Endothelial cell of umbilical vein (primary cell): ENCODE measurements at regions not wholly inside any gene's neighbourhood (a gene's known extent, or its start where the extent isn't known, plus 50 kb on each side); places are given as distances from the start of the nearest gene placed in this dataset.

Experiments
- BruUV-seq: library from RNA; stranded (reverse); fragments of 400-500 nt; replicated peaks from 2 replicates; lab custom pipeline; 2021; lab: Mats Ljungman, UMichigan
- CTCF ChIA-PET: fragments of 300-600, 350-600 bp; sonication (Branson Sonifier 250); formaldehyde crosslinking; loops from one replicate; lab custom pipeline; 2021; ENCODE audit warnings: antibody characterized with exemption, inconsistent platforms; lab: Charles Lee
- POLR2A ChIA-PET: fragments of 300-600, 350-600 bp; sonication (Branson Sonifier 250); formaldehyde crosslinking; loops from one replicate; lab custom pipeline; 2021; ENCODE audit warnings: antibody characterized with exemption, inconsistent platforms; lab: Charles Lee
- DNase-seq: peaks from one replicate; pipeline ENCODE4 v3.0.0-alpha.2; 2011; ENCODE audit warnings: low read depth, low spot score
- FAIRE-seq: peaks from 2 replicates; lab custom pipeline; 2011; peaks lifted over from hg19 to GRCh38; lab: Jason Lieb, UNC
- H2AFZ ChIP-seq: 2 replicates; pipeline ENCODE4 v1.6.0; 2012; ENCODE audit warnings: low read depth, low read length, control low read depth, inconsistent platforms
- H3K27ac ChIP-seq: 2 replicates; pipeline ENCODE4 v1.5.1; 2011; ENCODE audit warnings: low read depth, mild to moderate bottlenecking, control low read depth, low read length, moderate library complexity; ENCODE audit not compliant: insufficient read depth
- H3K27me3 ChIP-seq, 2 experiments: 2 replicates each; pipeline versions ENCODE4 v1.6.0 to v1.6.1; 2011; ENCODE audit warnings: low read length in 2 of 2, mixed read lengths in 1 of 2; ENCODE audit not compliant: control insufficient read depth in 2 of 2, insufficient read depth in 2 of 2
- H3K36me3 ChIP-seq, 2 experiments: 2 replicates in 1 of 2; 3 replicates in 1 of 2; pipeline ENCODE4 v1.5.1; 2011; ENCODE audit warnings: low read length in 2 of 2, mild to moderate bottlenecking in 1 of 2, moderate library complexity in 1 of 2; ENCODE audit not compliant: control insufficient read depth in 2 of 2, insufficient read depth in 2 of 2; ENCODE audit errors: extremely low read depth in 1 of 2
- H3K4me1 ChIP-seq: 3 replicates; pipeline ENCODE4 v1.5.1; 2011; ENCODE audit warnings: mild to moderate bottlenecking, low read length; ENCODE audit not compliant: control insufficient read depth, insufficient read depth; ENCODE audit errors: extremely low read depth
- H3K4me2 ChIP-seq: 2 replicates; pipeline ENCODE4 v1.6.1; 2011; ENCODE audit warnings: low read length, control low read depth, mixed read lengths; ENCODE audit not compliant: insufficient read depth
- H3K4me3 ChIP-seq, 3 experiments: fragments of 200-600 bp in 1 of 3; sonication (generic), shearing (Covaris generic) in 1 of 3; replicated peaks in 1 of 3; 2 replicates each; pipeline ENCODE4 v1.5.1; 2011 to 2016; ENCODE audit warnings: control low read depth in 3 of 3, low read length in 3 of 3, mild to moderate bottlenecking in 2 of 3, inconsistent platforms in 1 of 3, low read depth in 1 of 3, moderate library complexity in 1 of 3; ENCODE audit not compliant: insufficient read depth in 1 of 3
- H3K79me2 ChIP-seq: 2 replicates; pipeline ENCODE4 v1.6.0; 2012; ENCODE audit warnings: low read length, inconsistent platforms; ENCODE audit not compliant: control insufficient read depth, insufficient read depth
- H3K9ac ChIP-seq: replicated peaks from 2 replicates; pipeline ENCODE3; 2011; ENCODE audit warnings: low read length, control low read depth; ENCODE audit not compliant: insufficient read depth; ENCODE audit errors: extremely low read depth
- H3K9me1 ChIP-seq: replicated peaks from 3 replicates; pipeline ENCODE4 v1.6.0; 2011; ENCODE audit warnings: mild to moderate bottlenecking, low read length; ENCODE audit not compliant: control insufficient read depth, insufficient read depth; ENCODE audit errors: extremely low read depth
- H3K9me3 ChIP-seq: replicated peaks from 2 replicates; pipeline ENCODE4 v1.5.1; 2012; ENCODE audit warnings: low read length, inconsistent platforms; ENCODE audit not compliant: control insufficient read depth, insufficient read depth
- H4K20me1 ChIP-seq: replicated peaks from 2 replicates; pipeline ENCODE3; 2011; ENCODE audit warnings: mild to moderate bottlenecking, low read length; ENCODE audit not compliant: control insufficient read depth, insufficient read depth; ENCODE audit errors: extremely low read depth
- CTCF ChIP-seq, 2 donors: IDR thresholded peaks; 1 replicate in 1 of 2; 2 replicates in 1 of 2; pipeline ENCODE4 v1.5.1; 2011; ENCODE audit warnings: low read length in 2 of 2, mild to moderate bottlenecking in 2 of 2, moderate library complexity in 2 of 2, control low read depth in 1 of 2, inconsistent platforms in 1 of 2, low read depth in 1 of 2; ENCODE audit not compliant: insufficient read depth in 1 of 2; ENCODE audit errors: extremely low read depth in 1 of 2
- FOS ChIP-seq: IDR thresholded peaks from 2 replicates; pipeline ENCODE4 v1.6.1; 2011; ENCODE audit warnings: mild to moderate bottlenecking, low read length, moderate library complexity, borderline replicate concordance; ENCODE audit not compliant: insufficient read depth
- GATA2 ChIP-seq: IDR thresholded peaks from 2 replicates; pipeline ENCODE4 v1.7.0; 2011; ENCODE audit warnings: low read depth, mild to moderate bottlenecking, moderate library complexity, mixed read lengths, low read length; ENCODE audit not compliant: insufficient read length, insufficient read depth
- MAX ChIP-seq: IDR thresholded peaks from 2 replicates; pipeline ENCODE4 v1.6.1; 2011; ENCODE audit not compliant: insufficient read depth, insufficient read length
- MYC ChIP-seq: IDR thresholded peaks from one replicate; pipeline ENCODE4 v1.6.1; 2011; ENCODE audit warnings: mild to moderate bottlenecking, low read depth, low read length
- POLR2A ChIP-seq: IDR thresholded peaks from 2 replicates; pipeline ENCODE4 v1.6.1; 2012; ENCODE audit warnings: low read depth, mild to moderate bottlenecking, control low read depth, low read length
- POLR2AphosphoS5 ChIP-seq: IDR thresholded peaks from 2 replicates; pipeline ENCODE4 v1.6.1; 2012; ENCODE audit warnings: low read depth, mild to moderate bottlenecking, control low read depth, low read length, moderate library complexity; ENCODE audit not compliant: insufficient read depth
- dilution Hi-C: fragments of 300-500 bp; cut with MboI; formaldehyde crosslinking; loops from one replicate; pipeline ENCODE4 v1.15.0; 2019; ENCODE audit warnings: low sequenced_read_pairs; ENCODE audit not compliant: extremely low pct_ligation_motif_present
- intact Hi-C: fragments of 100-400 bp; cut with micrococcal nuclease; formaldehyde crosslinking; loops from one replicate; pipeline ENCODE4 v1.10.0; 2022

GRCh38 chr2:34844629-34845028 lies 1245.5 kb upstream of the FAM98A start:
- no peak for DNase-seq
- intact Hi-C loops = no loop called here

GRCh38 chr2:34838408-34838807 lies 1239.3 kb upstream of the FAM98A start:
- CTCF ChIA-PET = no interaction called here
- TF ChIP-seq FOS (no peak), CTCF (IDR thresholded peaks at IDR 0.05; ENCODE audit: extremely low read depth in 1 of 2, insufficient read depth in 1 of 2, low read depth in 1 of 2, low read length in 2 of 2) (no peak), MYC (no peak), GATA2 (no peak), MAX (no peak)
- FAIRE-seq = no peak
- Histone ChIP-seq H3K27ac (no peak overlapping the region), H3K4me1 (no peaks in the 10 kb centered on the region), H3K9me3 (no peaks in the 10 kb centered on the region), H3K4me2 (no peak overlapping the region), H3K36me3 (no peaks in the 10 kb centered on the region), H3K9me1 (no peaks in the 10 kb centered on the region), H3K9ac (no peak overlapping the region), H4K20me1 (no peaks in the 10 kb centered on the region), H3K27me3 (no peaks in the 10 kb centered on the region), H2AFZ (no peak overlapping the region), H3K79me2 (no peaks in the 10 kb centered on the region), H3K4me3 (no peak overlapping the region)
- no peak for DNase-seq
- POLR2A ChIA-PET = no interaction called here
- dilution Hi-C loops = no loop called here
- intact Hi-C loops = no loop called here
- no TSS peak for BruUV-seq

More at GRCh38 chr2:34844629-34845028, 1245.5 kb upstream of the FAM98A start:
- H2AFZ ChIP-seq = no peak overlapping the region
- ChIA-PET POLR2A (no interaction called here), CTCF (no interaction called here)
- TF ChIP-seq GATA2 = no peak
- no peak for TF ChIP-seq FOS
- TF ChIP-seq POLR2AphosphoS5 = no peak
- TF ChIP-seq MAX = no peak
- no peak for TF ChIP-seq POLR2A
- no peak for TF ChIP-seq MYC
- H3K9ac ChIP-seq = no peak overlapping the region
- H3K79me2 ChIP-seq = no peaks in the 10 kb centered on the region
- H3K36me3 ChIP-seq = no peaks in the 10 kb centered on the region
- no peaks in the 10 kb centered on the region for H3K9me1 ChIP-seq
- H3K27me3 ChIP-seq = no peaks in the 10 kb centered on the region
- no peak for FAIRE-seq
- H3K4me2 ChIP-seq = no peak overlapping the region
- no peaks in the 10 kb centered on the region for H3K4me1 ChIP-seq
- dilution Hi-C loops = no loop called here
- H3K4me3 ChIP-seq = no peak overlapping the region
- H4K20me1 ChIP-seq = no peaks in the 10 kb centered on the region
- BruUV-seq = no TSS peak
- no peak overlapping the region for H3K27ac ChIP-seq
- H3K9me3 ChIP-seq = peaks cover 3% of the 10 kb centered on the region
